Mononuclear cell (primary cell): ENCODE measurements at regions not wholly inside any gene's neighbourhood (a gene's known extent, or its start where the extent isn't known, plus 50 kb on each side); places are given as distances from the start of the nearest gene placed in this dataset.

ENCODE experiments used
- H3K27me3 ChIP-seq: 2 replicates; pipeline ENCODE4 v1.6.0; 2011; ENCODE audit warnings: low read length, control low read depth; ENCODE audit not compliant: insufficient read depth
- H3K4me1 ChIP-seq: 2 replicates; pipeline ENCODE4 v1.5.1; 2011; ENCODE audit warnings: mild to moderate bottlenecking, low read length, control low read depth; ENCODE audit not compliant: insufficient read depth
- H3K4me3 ChIP-seq: 2 replicates; pipeline ENCODE4 v1.5.1; 2011; ENCODE audit warnings: mild to moderate bottlenecking, low read length, moderate library complexity
- H3K9me3 ChIP-seq: 2 replicates; pipeline ENCODE4 v1.5.1; 2011; ENCODE audit warnings: low read depth, mild to moderate bottlenecking, control low read depth, low read length

DNA sequence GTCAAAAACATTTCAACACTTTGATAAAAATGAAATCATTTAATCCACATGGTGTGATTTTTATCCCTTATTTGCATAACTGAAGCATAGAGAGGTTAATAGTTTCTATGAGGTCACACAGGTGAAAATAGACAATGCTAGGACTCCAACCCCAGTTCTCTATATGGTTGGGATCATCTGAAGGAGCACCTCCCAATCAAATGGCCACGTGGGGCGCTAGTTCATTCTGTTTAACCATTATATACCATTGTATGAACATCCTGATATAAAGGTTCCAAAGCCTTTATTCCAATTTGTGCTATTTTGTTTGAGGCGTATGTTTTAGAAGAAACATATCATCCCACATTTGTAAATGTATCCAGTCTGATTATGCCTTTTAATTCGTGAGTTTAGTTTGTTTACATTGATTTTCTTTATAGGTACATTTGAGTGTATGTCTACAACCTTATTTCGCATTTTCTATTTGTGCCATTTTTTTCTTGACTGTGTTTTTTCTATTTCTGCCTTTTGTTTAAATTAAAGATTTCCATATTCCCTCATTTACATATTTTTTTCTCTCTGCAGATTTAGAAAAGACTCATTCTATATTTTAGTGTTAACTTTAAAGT lies 1092.0 kb downstream of the MAT2B start:
- Histone ChIP-seq H3K4me1 (no peaks in the 10 kb centered on the region), H3K27me3 (no peaks in the 10 kb centered on the region), H3K9me3 (no peaks in the 10 kb centered on the region), H3K4me3 (no peak overlapping the region)

GRCh38 chr5:164600274-164600673 lies 1094.9 kb downstream of the MAT2B start:
- no peaks in the 10 kb centered on the region for H3K4me1 ChIP-seq

DNA sequence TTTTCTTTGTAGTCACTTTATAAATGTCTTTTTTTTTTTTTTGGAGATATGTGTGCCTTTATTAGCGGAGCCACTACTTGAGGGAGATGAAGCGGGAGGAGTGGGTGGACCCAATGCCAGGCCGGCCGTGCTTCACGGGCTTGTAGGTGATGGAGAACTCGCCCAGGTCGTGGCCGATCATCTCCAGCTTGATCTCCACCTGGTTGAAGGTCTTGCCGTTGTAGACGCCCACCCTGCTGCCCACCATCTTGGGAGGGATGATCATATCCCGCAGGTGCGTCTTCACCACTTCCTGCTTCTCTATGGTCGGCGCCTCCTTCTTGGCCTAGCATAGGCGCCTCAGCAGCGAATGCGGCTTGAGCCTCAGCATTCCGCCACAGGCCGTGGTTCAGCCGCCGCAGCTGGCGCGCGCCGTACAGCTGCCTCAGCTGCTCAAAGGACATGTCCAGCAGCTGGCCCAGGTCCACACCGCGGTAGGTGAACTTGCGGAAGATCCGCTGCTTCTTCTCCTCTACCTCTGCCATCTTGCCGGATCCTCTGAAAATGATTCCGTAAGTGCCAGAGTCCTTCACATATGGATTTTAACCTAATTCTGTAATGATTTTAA lies 1095.6 kb downstream of the MAT2B start:
- H3K27me3 ChIP-seq, result no peaks in the 10 kb centered on the region
- H3K4me3 ChIP-seq, result no peak overlapping the region
- H3K4me1 ChIP-seq, result no peaks in the 10 kb centered on the region
- H3K9me3 ChIP-seq, result no peaks in the 10 kb centered on the region

More at GRCh38 chr5:164600274-164600673, 1094.9 kb downstream of the MAT2B start:
- Histone ChIP-seq H3K9me3 (no peaks in the 10 kb centered on the region), H3K4me3 (no peak overlapping the region), H3K27me3 (no peaks in the 10 kb centered on the region)

- no peaks in the 10 kb centered on the region for H3K4me1 ChIP-seq
- no peak overlapping the region for H3K4me3 ChIP-seq
- H3K9me3 ChIP-seq, result no peaks in the 10 kb centered on the region
- no peaks in the 10 kb centered on the region for H3K27me3 ChIP-seq
Observed at GRCh38 chr5:164608507-164608906, 1103.1 kb downstream of the MAT2B start.

DNA sequence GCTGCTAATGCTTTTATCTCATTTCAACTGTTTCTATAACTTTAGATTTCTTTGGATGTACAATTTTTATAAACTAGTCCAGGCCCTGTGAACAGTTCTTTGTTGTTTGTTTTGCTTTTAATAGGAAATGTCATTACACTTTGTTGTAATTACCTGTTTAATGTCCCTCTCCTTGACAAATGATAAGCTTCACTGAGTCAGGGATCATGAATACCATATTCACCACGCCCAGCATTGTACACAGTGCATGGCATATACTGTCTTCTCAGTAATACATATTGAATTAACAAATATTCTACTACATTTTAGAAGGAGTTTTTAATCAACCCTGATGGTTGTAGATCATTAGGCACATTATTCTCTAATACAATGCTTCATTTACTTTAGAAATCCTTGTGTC lies 1105.0 kb downstream of the MAT2B start:
- H3K27me3 ChIP-seq, result no peaks in the 10 kb centered on the region

GRCh38 chr5:164614707-164615106 lies 1109.3 kb downstream of the MAT2B start:
- Histone ChIP-seq H3K4me3 (no peak overlapping the region), H3K4me1 (no peaks in the 10 kb centered on the region), H3K9me3 (no peaks in the 10 kb centered on the region), H3K27me3 (no peaks in the 10 kb centered on the region)

More for the DNA sequence above, 1105.0 kb downstream of the MAT2B start:
- Histone ChIP-seq H3K9me3 (no peaks in the 10 kb centered on the region), H3K4me1 (no peaks in the 10 kb centered on the region), H3K4me3 (no peak overlapping the region)

- Histone ChIP-seq H3K4me3 (no peak overlapping the region), H3K9me3 (no peaks in the 10 kb centered on the region), H3K4me1 (no peaks in the 10 kb centered on the region), H3K27me3 (no peaks in the 10 kb centered on the region)
Observed at GRCh38 chr5:164617290-164617689, 1111.9 kb downstream of the MAT2B start.

DNA sequence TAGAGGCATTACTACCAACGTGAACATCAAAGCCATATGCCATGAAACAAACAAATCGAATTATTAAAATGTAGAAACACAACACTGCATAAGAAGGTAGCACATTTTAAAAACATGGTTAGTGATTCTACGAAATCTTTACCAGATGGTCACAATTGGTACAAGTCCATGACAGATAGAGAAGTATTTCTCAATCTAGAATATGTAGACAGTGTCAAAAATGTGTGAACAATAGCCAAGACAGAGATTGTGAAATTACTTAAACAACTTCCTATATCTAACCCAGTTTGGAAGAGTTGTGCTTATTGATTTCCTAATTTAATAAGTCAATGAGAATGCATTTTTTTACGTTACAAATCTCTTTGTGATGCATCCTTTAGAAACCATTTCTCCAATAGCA lies 1121.6 kb downstream of the MAT2B start:
- Histone ChIP-seq H3K4me3 (no peak overlapping the region), H3K4me1 (no peaks in the 10 kb centered on the region)

DNA sequence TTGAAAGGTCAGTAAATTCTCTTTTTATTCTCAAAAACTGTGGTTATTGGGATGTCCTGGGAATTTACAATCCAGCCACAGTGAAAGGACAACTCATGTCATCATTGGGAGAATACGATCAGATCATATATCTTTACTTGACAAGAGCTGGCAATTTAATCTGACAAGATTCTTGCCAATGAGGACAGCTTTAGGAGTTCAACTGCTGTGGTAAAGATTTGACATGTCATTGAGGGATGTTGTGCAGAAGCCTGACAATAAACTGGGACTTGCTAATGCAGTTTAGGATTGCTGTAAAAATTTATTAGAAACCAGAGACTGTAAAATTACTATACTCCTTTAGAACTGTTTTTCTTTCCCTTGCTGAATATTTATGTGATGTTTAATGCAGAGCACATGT lies 1131.0 kb downstream of the MAT2B start:
- no peak overlapping the region for H3K4me3 ChIP-seq
- no peaks in the 10 kb centered on the region for H3K4me1 ChIP-seq
- no peaks in the 10 kb centered on the region for H3K9me3 ChIP-seq
- no peaks in the 10 kb centered on the region for H3K27me3 ChIP-seq

More for the DNA sequence above, 1121.6 kb downstream of the MAT2B start:
- Histone ChIP-seq H3K9me3 (no peaks in the 10 kb centered on the region), H3K27me3 (no peaks in the 10 kb centered on the region)

DNA sequence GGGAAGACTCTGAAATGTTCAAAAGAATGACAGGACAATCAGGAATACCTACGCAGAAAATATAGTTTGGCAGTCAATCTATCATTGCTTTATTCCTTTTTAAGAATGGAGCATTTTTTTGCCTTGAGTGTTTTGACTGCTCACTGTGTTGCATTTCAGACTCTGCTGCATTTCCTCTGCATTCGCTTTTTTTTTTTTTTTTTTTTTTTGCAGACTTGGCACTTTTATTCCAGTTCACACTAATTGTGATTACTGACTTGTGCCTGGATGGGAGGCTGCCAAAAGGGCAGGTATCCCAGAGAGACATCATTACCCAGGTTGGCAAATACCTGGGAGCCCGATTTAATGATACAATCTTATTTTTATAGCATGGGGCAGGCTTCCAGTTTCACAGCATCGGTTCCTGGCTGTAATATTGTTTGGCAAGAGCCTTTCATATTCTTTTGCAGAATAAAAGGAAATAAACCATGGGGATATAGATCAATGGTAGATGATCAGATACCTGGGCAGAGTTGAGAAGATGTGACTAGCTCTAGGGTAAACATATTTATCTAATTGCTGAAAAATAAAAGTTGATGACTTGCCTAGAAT lies 1132.6 kb downstream of the MAT2B start:
- no peaks in the 10 kb centered on the region for H3K9me3 ChIP-seq
- H3K27me3 ChIP-seq, result no peaks in the 10 kb centered on the region
- H3K4me3 ChIP-seq, result no peak overlapping the region
- H3K4me1 ChIP-seq, result no peaks in the 10 kb centered on the region

DNA sequence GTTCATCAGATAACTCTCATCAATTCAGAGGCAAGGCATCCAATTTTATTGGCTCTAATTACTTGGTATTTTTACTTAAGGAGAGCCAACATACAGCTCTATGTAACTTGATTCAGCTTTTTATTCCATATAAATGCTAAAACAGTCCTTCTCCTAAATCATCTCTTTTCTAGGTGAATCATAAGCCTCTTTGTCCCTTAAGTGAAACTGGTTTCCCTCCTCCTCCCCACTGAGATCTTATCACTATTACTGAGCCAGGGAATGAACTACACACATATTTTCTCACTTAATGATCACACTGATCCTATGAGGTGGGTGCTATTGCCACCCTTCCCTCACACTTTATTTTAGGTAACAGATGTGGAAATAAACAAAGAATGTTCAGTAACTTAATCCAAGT lies 1143.8 kb downstream of the MAT2B start:
- Histone ChIP-seq H3K4me1 (peaks cover 9% of the 10 kb centered on the region), H3K4me3 (no peak overlapping the region), H3K27me3 (no peaks in the 10 kb centered on the region), H3K9me3 (no peaks in the 10 kb centered on the region)

- H3K27me3 ChIP-seq, result no peaks in the 10 kb centered on the region
Observed at GRCh38 chr5:164650427-164650826, 1145.0 kb downstream of the MAT2B start.

DNA sequence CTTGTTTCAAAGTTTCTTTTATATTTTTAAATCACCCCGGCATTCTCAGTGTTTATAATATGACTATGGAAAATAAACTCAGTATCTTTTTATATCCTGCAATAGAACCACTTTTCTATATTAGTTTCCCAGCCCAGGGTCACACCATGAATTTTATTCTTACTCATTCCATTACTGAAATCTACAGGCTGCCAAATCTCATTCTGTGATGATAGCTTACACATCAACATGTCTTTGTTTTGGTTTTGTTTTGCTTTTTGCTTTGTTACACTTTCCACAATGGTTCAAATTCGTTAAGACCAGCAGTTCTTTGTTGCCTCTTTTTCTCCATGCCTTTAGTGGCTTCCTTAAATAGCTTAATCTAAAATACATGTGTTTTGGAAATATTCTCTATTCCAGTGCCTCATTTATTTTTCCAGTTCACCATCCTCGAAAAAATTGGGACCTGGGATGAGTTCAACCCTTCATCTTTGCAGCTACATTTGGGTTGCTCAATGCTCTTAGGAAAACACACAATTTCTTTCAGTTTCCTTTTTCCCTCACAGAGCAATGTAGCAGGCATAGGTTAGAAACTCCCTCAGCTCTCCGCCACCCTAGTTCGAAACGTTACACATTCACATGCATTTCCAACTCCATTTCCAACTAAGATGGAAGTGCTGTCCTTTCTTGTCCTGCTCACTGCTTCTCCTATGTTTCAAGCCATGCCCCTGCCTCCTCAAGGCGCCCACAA lies 1146.3 kb downstream of the MAT2B start:
- Histone ChIP-seq H3K27me3 (no peaks in the 10 kb centered on the region), H3K9me3 (no peaks in the 10 kb centered on the region), H3K4me3 (no peak overlapping the region), H3K4me1 (peaks cover 9% of the 10 kb centered on the region)

More at GRCh38 chr5:164650427-164650826, 1145.0 kb downstream of the MAT2B start:
- Histone ChIP-seq H3K4me1 (peaks cover 9% of the 10 kb centered on the region), H3K4me3 (no peak overlapping the region), H3K9me3 (no peaks in the 10 kb centered on the region)

DNA sequence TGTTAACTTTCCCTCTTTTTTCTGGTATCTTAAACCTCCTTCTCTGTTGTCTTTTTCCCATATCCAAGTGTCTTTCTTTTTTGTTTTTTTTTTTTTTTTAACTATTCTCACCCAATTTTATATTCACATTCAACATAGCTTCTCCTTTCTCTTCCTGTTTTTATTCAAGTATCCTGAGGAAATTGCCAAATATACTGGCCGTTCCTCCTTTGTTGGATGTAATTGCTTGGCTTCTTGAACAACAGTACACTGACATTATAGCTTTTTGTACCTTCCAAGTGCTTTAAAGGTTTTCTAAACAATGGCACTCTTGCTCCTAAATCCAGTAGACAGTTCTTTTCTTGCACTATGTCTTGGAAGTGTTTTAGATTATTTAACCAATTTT lies 1146.8 kb downstream of the MAT2B start:
- no peak overlapping the region for H3K4me3 ChIP-seq
- H3K4me1 ChIP-seq, result peaks cover 9% of the 10 kb centered on the region
- H3K9me3 ChIP-seq, result no peaks in the 10 kb centered on the region
- no peaks in the 10 kb centered on the region for H3K27me3 ChIP-seq

GRCh38 chr5:164663198-164663989 lies 1158.0 kb downstream of the MAT2B start:
- Histone ChIP-seq H3K27me3 (no peaks in the 10 kb centered on the region), H3K4me3 (no peak overlapping the region), H3K4me1 (no peaks in the 10 kb centered on the region), H3K9me3 (no peaks in the 10 kb centered on the region)
